ENCODE measurements at regions not wholly inside any gene's neighbourhood (a gene's known extent, or its start where the extent isn't known, plus 50 kb on each side); places are given as distances from the start of the nearest gene placed in this dataset.

DNA sequence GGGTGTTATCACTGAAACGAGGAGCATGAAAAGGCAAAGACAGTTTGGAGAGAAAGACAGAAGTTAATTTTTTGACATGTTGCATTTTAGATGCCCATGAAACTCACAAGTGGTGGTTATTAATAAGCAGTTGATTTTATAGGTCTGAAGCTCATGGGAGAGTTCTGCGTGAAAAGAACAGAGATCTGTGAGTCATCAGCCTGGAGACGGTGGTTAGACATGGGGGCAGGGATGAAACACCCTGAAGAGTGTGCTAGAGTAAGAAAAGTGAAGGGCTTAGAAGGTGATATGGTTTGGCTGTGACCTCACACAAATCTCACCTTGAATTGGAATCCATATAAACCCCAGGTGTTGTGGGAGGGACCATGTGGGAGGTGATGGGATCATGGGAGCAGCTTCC is 289.1 kb upstream of the ISX start:
- POLR2A ChIA-PET (ENCODE audit: low non-redundant PET) = no interaction called here
- DNase-seq (ENCODE audit: low spot score) = no peak
- no peak overlapping the region for H3K27ac ChIP-seq
- CTCF ChIA-PET = no interaction called here
- no peak for TF ChIP-seq CTCF (conservative IDR thresholded peaks at IDR 0.05; ENCODE audit: low read depth)

- ChIA-PET CTCF (no interaction called here), POLR2A (ENCODE audit: low non-redundant PET) (no interaction called here)
Measured at GRCh38 chr22:34781681-34782080, 284.3 kb upstream of the ISX start.

GRCh38 chr22:34783436-34783835 is 282.5 kb upstream of the ISX start:
- no peak overlapping the region for H3K27ac ChIP-seq
- ChIA-PET POLR2A (ENCODE audit: low non-redundant PET) (no interaction called here), CTCF (interaction anchor here (0.6 kb wide), 1 partner anchor 786 kb away, joined by 3 read pairs; no protein-coding TSS in a partner anchor)
- no peak for DNase-seq (ENCODE audit: low spot score)
- no peak for TF ChIP-seq CTCF (conservative IDR thresholded peaks at IDR 0.05; ENCODE audit: low read depth)

More at GRCh38 chr22:34781681-34782080, 284.3 kb upstream of the ISX start:
- DNase-seq (ENCODE audit: low spot score) = no peak
- TF ChIP-seq CTCF (conservative IDR thresholded peaks at IDR 0.05; ENCODE audit: low read depth) = no peak
- H3K27ac ChIP-seq = no peak overlapping the region

DNA sequence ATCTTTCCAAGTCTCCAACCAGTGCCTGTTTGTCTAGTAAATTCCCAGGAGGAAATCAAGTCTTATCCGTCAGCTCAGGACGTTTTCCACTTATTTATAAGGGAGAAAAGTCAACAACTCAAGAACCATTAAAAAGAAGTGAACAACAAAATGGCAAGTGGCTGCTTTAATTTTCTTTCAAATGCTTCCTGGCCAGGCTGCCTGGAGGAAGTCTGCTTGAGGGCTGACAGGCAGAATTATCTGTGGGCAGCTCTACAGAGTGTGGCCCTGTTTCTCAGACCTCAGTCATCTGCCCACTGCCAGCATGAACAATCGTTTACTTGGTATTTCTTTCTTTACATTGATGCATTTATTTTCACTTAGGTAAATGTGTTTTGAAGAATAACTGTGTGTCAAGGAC is 281.9 kb upstream of the ISX start:
- POLR2A ChIA-PET (ENCODE audit: low non-redundant PET) = no interaction called here
- DNase-seq (ENCODE audit: low spot score) = no peak
- no peak for TF ChIP-seq CTCF (conservative IDR thresholded peaks at IDR 0.05; ENCODE audit: low read depth)
- H3K27ac ChIP-seq = no peak overlapping the region
- CTCF ChIA-PET = no interaction called here

DNA sequence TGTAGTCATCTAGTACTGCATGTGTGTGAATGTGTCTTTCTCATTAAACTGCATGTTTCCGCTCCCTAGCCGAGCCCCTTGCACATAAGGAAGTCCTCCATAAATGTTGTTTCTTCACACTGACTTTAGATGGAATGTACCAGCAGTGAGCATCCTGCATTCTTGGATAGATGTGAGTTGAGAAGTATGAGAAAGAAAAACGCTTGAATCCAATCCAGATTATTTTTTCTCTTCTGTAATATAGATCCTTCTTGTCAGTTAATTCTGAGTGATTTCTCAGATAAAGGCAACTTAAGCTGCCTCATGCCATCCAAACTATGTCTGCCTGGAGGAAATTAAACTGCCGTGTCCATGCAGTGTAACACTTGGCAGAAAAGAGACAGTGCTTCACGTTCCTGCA is 268.1 kb upstream of the ISX start:
- H3K27ac ChIP-seq = no peak overlapping the region
- POLR2A ChIA-PET (ENCODE audit: low non-redundant PET) = no interaction called here
- DNase-seq (ENCODE audit: low spot score) = no peak
- CTCF ChIA-PET = no interaction called here
- no peak for TF ChIP-seq CTCF (conservative IDR thresholded peaks at IDR 0.05; ENCODE audit: low read depth)

DNA sequence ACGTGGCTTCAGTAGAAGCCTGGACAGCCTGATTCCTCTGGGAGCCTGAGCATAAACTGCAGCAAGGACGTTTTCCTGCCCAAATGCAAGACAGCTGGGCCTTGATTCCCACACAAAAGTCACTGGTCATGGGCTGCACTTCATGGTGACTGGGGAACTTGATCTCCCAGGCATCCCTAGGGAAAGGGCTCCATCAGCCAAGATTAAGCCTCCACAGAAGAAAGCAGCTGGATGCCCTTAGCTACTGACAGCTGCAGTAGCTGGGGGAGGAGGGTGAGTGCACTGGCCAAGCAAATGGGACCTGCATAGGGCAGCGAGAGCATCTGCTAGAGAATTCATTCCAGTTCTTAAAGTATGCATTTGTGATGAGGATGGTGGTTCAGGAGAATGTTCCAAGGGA is 267.4 kb upstream of the ISX start:
- no peak for DNase-seq (ENCODE audit: low spot score)
- TF ChIP-seq CTCF (conservative IDR thresholded peaks at IDR 0.05; ENCODE audit: low read depth) = no peak
- H3K27ac ChIP-seq = no peak overlapping the region
- POLR2A ChIA-PET (ENCODE audit: low non-redundant PET) = no interaction called here
- CTCF ChIA-PET = no interaction called here
